ENCODE measurements at regions not wholly inside any gene's neighbourhood (a gene's known extent, or its start where the extent isn't known, plus 50 kb on each side); places are given as distances from the start of the nearest gene placed in this dataset.
"Not testable (repeated sequence)": the region's sequence is repeated elsewhere in the genome, so short reads cannot be mapped to it uniquely, and the experiment has no call there.

DNA sequence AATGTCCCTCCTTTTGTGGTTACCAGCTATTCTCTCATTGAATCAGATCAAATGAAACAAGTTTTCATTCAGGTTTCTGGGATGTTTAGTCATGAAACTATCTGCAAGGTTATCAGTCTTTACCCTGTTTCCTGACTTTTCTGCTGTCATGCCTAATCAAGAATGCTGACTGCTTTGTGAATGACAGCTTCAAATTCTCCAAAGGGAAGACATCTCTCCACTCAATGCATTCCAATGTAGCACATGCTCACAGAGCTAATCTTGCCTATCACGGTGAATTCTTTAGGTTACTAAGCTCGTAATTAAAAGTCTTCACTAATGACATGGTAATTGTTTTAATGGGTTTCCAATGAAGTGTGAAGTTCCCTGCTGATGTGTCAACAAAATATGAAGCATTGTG lies 1068.5 kb downstream of the PCDH7 start:
- CTCF ChIA-PET: no interaction called here
- no peaks in the 10 kb centered on the region for H3K36me3 Mint-ChIP-seq (ENCODE audit: insufficient read depth, unreplicated experiment)
- intact Hi-C loops (cut with micrococcal nuclease): no loop called here

DNA sequence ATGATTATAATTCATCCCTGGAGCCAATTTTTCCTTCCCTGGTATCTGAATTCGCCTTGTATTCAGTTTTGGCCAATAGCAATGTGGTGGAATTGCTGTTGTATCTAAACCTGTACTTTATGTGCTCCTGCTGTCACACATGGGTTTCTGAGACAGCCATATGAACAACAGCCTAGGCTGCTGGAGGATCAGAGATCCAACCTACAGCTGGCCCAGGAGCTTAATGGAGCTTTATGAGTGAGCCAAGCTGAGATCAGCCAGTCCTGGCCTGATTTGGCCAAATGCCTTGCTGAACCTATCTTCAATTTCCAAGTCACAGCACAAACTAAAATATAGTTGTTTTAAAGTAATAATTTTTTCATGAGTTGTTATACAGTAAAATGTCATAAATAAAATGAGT lies 1071.5 kb downstream of the PCDH7 start:
- Mint-ChIP-seq H3K9me3 (ENCODE audit: unreplicated experiment) (no peaks in the 10 kb centered on the region), H3K27me3 (ENCODE audit: insufficient read depth, unreplicated experiment) (no peaks in the 10 kb centered on the region), H3K36me3 (ENCODE audit: insufficient read depth, unreplicated experiment) (no peaks in the 10 kb centered on the region), H3K27ac (ENCODE audit: low read depth, unreplicated experiment) (no peak overlapping the region), H3K4me1 (ENCODE audit: insufficient read depth, unreplicated experiment) (no peaks in the 10 kb centered on the region), H3K4me3 (ENCODE audit: unreplicated experiment) (no peak overlapping the region)
- intact Hi-C loops (cut with micrococcal nuclease): no loop called here
- ChIA-PET CTCF (no interaction called here), POLR2A (no interaction called here)
- TF ChIP-seq, protein P1, sequence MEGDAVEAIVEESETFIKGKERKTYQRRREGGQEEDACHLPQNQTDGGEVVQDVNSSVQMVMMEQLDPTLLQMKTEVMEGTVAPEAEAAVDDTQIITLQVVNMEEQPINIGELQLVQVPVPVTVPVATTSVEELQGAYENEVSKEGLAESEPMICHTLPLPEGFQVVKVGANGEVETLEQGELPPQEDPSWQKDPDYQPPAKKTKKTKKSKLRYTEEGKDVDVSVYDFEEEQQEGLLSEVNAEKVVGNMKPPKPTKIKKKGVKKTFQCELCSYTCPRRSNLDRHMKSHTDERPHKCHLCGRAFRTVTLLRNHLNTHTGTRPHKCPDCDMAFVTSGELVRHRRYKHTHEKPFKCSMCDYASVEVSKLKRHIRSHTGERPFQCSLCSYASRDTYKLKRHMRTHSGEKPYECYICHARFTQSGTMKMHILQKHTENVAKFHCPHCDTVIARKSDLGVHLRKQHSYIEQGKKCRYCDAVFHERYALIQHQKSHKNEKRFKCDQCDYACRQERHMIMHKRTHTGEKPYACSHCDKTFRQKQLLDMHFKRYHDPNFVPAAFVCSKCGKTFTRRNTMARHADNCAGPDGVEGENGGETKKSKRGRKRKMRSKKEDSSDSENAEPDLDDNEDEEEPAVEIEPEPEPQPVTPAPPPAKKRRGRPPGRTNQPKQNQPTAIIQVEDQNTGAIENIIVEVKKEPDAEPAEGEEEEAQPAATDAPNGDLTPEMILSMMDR (IDR thresholded peaks at IDR 0.05; ENCODE audit: unreplicated experiment): no peak
- no TSS peak for BruUV-seq (replicated peaks)
- DNase-seq (ENCODE audit: unreplicated experiment): no peak

More for the DNA sequence above, 1068.5 kb downstream of the PCDH7 start:
- DNase-seq (ENCODE audit: unreplicated experiment): no peak
- H3K9me3 Mint-ChIP-seq (ENCODE audit: unreplicated experiment): no peaks in the 10 kb centered on the region
- H3K27me3 Mint-ChIP-seq (ENCODE audit: insufficient read depth, unreplicated experiment): no peaks in the 10 kb centered on the region
- H3K4me3 Mint-ChIP-seq (ENCODE audit: unreplicated experiment): no peak overlapping the region
- no peaks in the 10 kb centered on the region for H3K4me1 Mint-ChIP-seq (ENCODE audit: insufficient read depth, unreplicated experiment)
- no TSS peak for BruUV-seq (replicated peaks)
- no peak overlapping the region for H3K27ac Mint-ChIP-seq (ENCODE audit: low read depth, unreplicated experiment)
- TF ChIP-seq, protein P1 (IDR thresholded peaks at IDR 0.05; ENCODE audit: unreplicated experiment): no peak
- POLR2A ChIA-PET: no interaction called here

DNA sequence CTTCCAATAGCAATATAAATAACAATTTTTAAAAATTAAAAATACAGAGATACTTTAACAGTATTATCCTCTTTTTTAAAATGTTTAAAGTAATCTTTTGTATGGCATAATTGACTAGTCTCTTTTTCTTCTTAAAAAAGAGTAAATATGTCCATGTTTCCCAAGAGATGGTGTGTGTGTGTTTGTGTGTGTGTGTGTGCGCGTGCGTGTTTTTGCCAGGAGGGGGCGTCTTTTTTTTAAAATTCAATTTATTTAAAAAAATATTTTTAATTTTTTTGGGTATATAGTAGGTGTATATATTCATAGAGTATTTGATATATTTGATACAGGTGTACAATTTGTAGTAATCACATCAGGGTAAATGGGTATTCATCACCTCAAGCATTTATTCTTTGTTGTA lies 1073.7 kb downstream of the PCDH7 start:
- POLR2A ChIA-PET: no interaction called here
- no TSS peak for BruUV-seq (replicated peaks)
- H3K4me1 Mint-ChIP-seq (ENCODE audit: insufficient read depth, unreplicated experiment): no peaks in the 10 kb centered on the region

DNA sequence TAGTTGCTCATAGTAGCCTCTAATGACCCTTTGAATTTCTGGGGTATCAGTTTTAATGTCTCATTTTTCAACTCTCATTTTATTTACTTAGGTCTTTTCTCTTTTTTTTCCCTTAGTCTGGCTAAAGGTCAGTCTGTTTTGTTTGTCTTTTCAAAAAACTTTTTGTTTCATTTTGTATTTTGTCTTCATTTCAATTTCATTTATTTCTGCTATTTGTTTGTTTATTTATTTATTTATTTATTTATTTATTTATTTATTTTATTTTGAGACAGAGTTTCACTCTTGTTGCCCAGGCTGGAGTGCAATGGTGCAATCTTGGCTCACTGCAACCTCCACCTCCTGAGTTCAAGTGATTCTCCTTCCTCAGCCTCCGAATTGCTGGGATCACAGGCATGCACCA lies 1076.9 kb downstream of the PCDH7 start:
- CTCF ChIA-PET; intact Hi-C loops (cut with micrococcal nuclease); H3K4me1 Mint-ChIP-seq (ENCODE audit: insufficient read depth, unreplicated experiment); H3K27ac Mint-ChIP-seq (ENCODE audit: low read depth, unreplicated experiment); DNase-seq (ENCODE audit: unreplicated experiment); H3K27me3 Mint-ChIP-seq (ENCODE audit: insufficient read depth, unreplicated experiment); H3K4me3 Mint-ChIP-seq (ENCODE audit: unreplicated experiment); H3K36me3 Mint-ChIP-seq (ENCODE audit: insufficient read depth, unreplicated experiment); BruUV-seq (replicated peaks); POLR2A ChIA-PET: not testable (repeated sequence)
- H3K9me3 Mint-ChIP-seq (ENCODE audit: unreplicated experiment): peaks cover 12% of the 10 kb centered on the region

More for the DNA sequence above, 1073.7 kb downstream of the PCDH7 start:
- H3K27me3 Mint-ChIP-seq (ENCODE audit: insufficient read depth, unreplicated experiment): no peaks in the 10 kb centered on the region
- H3K9me3 Mint-ChIP-seq (ENCODE audit: unreplicated experiment): no peaks in the 10 kb centered on the region
- intact Hi-C loops (cut with micrococcal nuclease): no loop called here
- no peak overlapping the region for H3K4me3 Mint-ChIP-seq (ENCODE audit: unreplicated experiment)
- H3K27ac Mint-ChIP-seq (ENCODE audit: low read depth, unreplicated experiment): no peak overlapping the region
- H3K36me3 Mint-ChIP-seq (ENCODE audit: insufficient read depth, unreplicated experiment): no peaks in the 10 kb centered on the region
- CTCF ChIA-PET: no interaction called here
- TF ChIP-seq, protein P1 (IDR thresholded peaks at IDR 0.05; ENCODE audit: unreplicated experiment): no peak
- DNase-seq (ENCODE audit: unreplicated experiment): no peak

DNA sequence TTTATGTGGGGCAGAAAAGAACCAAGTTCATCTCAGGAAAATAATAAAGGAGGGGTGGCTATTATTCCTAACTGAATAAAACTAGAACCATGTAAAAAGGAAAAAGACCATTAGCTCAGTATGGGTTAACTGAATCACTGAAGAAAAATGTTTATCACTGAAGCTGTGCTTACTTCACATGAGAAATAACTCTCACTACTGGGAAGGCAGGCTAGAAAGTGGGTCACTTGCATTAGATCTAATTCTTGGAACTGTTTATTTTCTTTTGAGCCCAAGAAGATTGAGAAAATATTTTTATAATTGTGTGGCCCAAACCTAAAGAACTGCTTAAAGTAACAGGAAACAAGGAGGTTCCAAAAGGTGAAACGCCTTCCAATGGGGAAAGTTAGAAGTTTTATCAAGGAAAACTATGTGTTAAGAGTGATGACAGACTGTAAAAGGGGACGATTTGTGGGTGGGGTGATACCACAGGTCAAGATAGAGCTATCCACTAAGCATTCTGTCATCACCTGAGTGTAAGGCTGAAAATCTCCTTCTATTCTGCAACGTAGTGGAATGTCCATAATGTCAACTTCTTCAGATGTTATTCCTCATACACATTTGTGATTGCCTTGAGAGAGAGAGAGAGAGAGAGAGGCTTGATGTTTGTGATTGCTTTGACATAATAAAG lies 1083.5 kb downstream of the PCDH7 start:
- TF ChIP-seq, protein P1 (IDR thresholded peaks at IDR 0.05; ENCODE audit: unreplicated experiment): no peak
- ChIA-PET POLR2A (no interaction called here), CTCF (interaction anchor here (0.6 kb wide), 1 partner anchor 48 kb away, joined by 5 read pairs; no protein-coding TSS in a partner anchor)
- H3K4me3 Mint-ChIP-seq (ENCODE audit: unreplicated experiment): no peak overlapping the region
- H3K9me3 Mint-ChIP-seq (ENCODE audit: unreplicated experiment): peaks cover 12% of the 10 kb centered on the region
- intact Hi-C loops (cut with micrococcal nuclease): no loop called here
- no peaks in the 10 kb centered on the region for H3K27me3 Mint-ChIP-seq (ENCODE audit: insufficient read depth, unreplicated experiment)
- H3K27ac Mint-ChIP-seq (ENCODE audit: low read depth, unreplicated experiment): no peak overlapping the region
- no peaks in the 10 kb centered on the region for H3K36me3 Mint-ChIP-seq (ENCODE audit: insufficient read depth, unreplicated experiment)
- no peak for DNase-seq (ENCODE audit: unreplicated experiment)
- H3K4me1 Mint-ChIP-seq (ENCODE audit: insufficient read depth, unreplicated experiment): peaks cover 4% of the 10 kb centered on the region
- no TSS peak for BruUV-seq (replicated peaks)

All from MCF 10A (cell line).